ENCODE measurements at regions not wholly inside any gene's neighbourhood (a gene's known extent, or its start where the extent isn't known, plus 50 kb on each side); places are given as distances from the start of the nearest gene placed in this dataset.

- intact Hi-C loops (cut with DNase I; ENCODE audit: low total_unique reads): no loop called here
- no peak overlapping the region for H3K4me3 ChIP-seq
- H3K27me3 ChIP-seq: no peaks in the 10 kb centered on the region
- no peaks in the 10 kb centered on the region for H3K4me1 ChIP-seq
- no peak overlapping the region for H3K27ac ChIP-seq
- TF ChIP-seq, protein P1, sequence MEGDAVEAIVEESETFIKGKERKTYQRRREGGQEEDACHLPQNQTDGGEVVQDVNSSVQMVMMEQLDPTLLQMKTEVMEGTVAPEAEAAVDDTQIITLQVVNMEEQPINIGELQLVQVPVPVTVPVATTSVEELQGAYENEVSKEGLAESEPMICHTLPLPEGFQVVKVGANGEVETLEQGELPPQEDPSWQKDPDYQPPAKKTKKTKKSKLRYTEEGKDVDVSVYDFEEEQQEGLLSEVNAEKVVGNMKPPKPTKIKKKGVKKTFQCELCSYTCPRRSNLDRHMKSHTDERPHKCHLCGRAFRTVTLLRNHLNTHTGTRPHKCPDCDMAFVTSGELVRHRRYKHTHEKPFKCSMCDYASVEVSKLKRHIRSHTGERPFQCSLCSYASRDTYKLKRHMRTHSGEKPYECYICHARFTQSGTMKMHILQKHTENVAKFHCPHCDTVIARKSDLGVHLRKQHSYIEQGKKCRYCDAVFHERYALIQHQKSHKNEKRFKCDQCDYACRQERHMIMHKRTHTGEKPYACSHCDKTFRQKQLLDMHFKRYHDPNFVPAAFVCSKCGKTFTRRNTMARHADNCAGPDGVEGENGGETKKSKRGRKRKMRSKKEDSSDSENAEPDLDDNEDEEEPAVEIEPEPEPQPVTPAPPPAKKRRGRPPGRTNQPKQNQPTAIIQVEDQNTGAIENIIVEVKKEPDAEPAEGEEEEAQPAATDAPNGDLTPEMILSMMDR (IDR thresholded peaks at IDR 0.05): no peak
- no peaks in the 10 kb centered on the region for H3K36me3 ChIP-seq
- DNase-seq: no peak
- peaks cover 0 to 2% (median 0%) of the 10 kb centered on the region in 3 donors for H3K9me3 ChIP-seq
Measured at GRCh38 chrX:137823257-137823656, 257.3 kb downstream of the ZIC3 start.

- Histone ChIP-seq H3K4me1 (no peaks in the 10 kb centered on the region), H3K4me3 (no peak overlapping the region), H3K27ac (no peak overlapping the region), H3K27me3 (no peaks in the 10 kb centered on the region), H3K9me3 (no peaks in the 10 kb centered on the region), H3K36me3 (no peaks in the 10 kb centered on the region)
- intact Hi-C loops (cut with DNase I; ENCODE audit: low total_unique reads): no loop called here
- DNase-seq: no peak
- TF ChIP-seq, protein P1 (IDR thresholded peaks at IDR 0.05): no peak
Measured at GRCh38 chrX:137847376-137847775, 281.4 kb downstream of the ZIC3 start.

DNA sequence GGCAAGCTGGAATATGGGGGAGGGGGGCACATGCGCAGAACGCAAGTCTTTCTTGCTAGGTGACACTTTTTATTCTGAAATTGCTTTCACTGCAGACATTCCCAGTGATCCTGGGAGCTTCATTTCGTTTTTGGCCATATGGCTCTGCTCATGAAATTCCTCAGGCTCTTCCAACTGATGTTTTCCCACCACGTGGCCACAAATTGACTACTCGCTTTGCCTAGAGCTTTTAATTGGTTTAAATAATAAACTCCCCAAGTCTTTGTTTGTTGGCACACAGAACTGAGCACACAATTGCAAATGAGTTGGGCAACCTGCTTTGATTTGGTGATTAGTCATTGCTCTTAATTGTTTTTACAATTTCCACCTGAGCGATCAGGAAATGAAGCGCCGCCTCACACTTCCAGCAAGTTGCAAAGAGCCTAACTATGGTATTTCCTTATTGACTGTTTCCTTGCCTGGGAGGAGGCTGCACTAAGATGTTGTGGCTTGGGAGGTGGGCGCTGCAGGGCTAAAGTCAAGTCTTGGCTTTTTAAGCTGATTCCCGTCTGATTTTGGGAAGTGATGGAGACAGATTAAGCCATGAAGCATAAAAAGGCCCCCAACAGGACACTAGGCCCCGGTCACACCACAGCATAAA, 282.5 kb downstream of the ZIC3 start:
- no peak for DNase-seq
- no peaks in the 10 kb centered on the region for H3K27me3 ChIP-seq
- intact Hi-C loops (cut with DNase I; ENCODE audit: low total_unique reads): no loop called here
- TF ChIP-seq, protein P1 (IDR thresholded peaks at IDR 0.05): no peak
- H3K27ac ChIP-seq: no peak overlapping the region
- no peak overlapping the region for H3K4me3 ChIP-seq
- no peaks in the 10 kb centered on the region for H3K36me3 ChIP-seq
- H3K4me1 ChIP-seq: no peaks in the 10 kb centered on the region
- H3K9me3 ChIP-seq: no peaks in the 10 kb centered on the region

DNA sequence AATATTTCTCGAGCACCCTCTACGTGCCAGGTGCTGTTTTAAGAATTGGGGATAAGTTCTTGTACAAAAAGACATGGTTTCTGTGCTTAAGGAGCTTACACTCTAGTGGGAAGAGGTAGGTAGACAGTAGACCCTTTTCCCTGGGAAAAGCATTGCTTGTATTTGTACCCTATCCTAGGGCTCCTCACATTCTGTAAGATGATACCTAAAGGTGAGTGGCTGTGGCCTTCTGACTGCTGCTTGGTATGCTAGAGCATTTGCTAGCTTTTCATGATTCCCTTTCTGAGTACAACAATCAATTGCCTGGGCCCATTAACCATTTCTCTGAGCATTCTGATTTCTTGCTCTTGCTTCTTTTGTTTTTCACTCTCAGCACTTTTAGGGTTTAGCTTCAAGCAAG, 286.6 kb downstream of the ZIC3 start:
- TF ChIP-seq, protein P1 (IDR thresholded peaks at IDR 0.05): no peak
- no peak overlapping the region for H3K27ac ChIP-seq

GRCh38 chrX:137855490-137855889, 289.6 kb downstream of the ZIC3 start:
- intact Hi-C loops (cut with DNase I; ENCODE audit: low total_unique reads): no loop called here
- no peaks in the 10 kb centered on the region for H3K4me1 ChIP-seq
- H3K9me3 ChIP-seq: no peaks in the 10 kb centered on the region

More for the DNA sequence above, 286.6 kb downstream of the ZIC3 start:
- H3K36me3 ChIP-seq: no peaks in the 10 kb centered on the region
- intact Hi-C loops (cut with DNase I; ENCODE audit: low total_unique reads): no loop called here
- no peak for DNase-seq
- no peaks in the 10 kb centered on the region for H3K4me1 ChIP-seq
- H3K9me3 ChIP-seq: no peaks in the 10 kb centered on the region
- H3K4me3 ChIP-seq: no peak overlapping the region
- H3K27me3 ChIP-seq: no peaks in the 10 kb centered on the region

More at GRCh38 chrX:137855490-137855889, 289.6 kb downstream of the ZIC3 start:
- Histone ChIP-seq H3K27ac (no peak overlapping the region), H3K4me3 (no peak overlapping the region), H3K36me3 (no peaks in the 10 kb centered on the region), H3K27me3 (no peaks in the 10 kb centered on the region)
- DNase-seq: no peak
- TF ChIP-seq, protein P1 (IDR thresholded peaks at IDR 0.05): no peak
